ENCODE measurements at regions not wholly inside any gene's neighbourhood (a gene's known extent, or its start where the extent isn't known, plus 50 kb on each side); places are given as distances from the start of the nearest gene placed in this dataset.
A peak's percentile ranks its signal among the peaks of the same experiment; 100 is the strongest.

GRCh38 chr18:77763530-77764145, 514.0 kb downstream of the GALR1 start:
- no peak for DNase-seq

GRCh38 chr18:77765468-77765867, 515.8 kb downstream of the GALR1 start:
- peak; percentile 45 for DNase-seq

DNA sequence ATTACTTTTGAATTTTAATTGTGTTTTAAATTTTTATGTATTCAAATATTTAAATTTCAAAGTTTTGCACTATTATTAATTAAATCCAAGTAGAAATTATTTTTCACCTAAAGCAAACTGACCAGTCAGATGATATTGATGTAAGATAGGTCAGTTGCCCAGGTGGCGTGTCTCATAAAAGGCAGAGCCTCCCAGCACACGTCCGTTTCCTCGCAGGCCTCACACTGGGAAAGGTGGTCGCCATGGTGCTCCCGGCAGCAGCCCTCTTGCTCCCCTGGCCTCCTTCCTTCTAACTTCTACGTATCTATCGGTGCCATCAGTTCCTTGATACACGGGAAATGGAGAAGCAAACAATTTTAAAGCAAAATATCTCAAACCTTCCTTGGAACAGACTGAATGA, 516.8 kb downstream of the GALR1 start:
- no peak for DNase-seq

GRCh38 chr18:77772177-77772576, 522.5 kb downstream of the GALR1 start:
- no peak for DNase-seq

- DNase-seq = no peak
Measured at GRCh38 chr18:77776104-77776503, 526.5 kb downstream of the GALR1 start.

GRCh38 chr18:77777163-77777562, 527.5 kb downstream of the GALR1 start:
- no peak for DNase-seq

DNA sequence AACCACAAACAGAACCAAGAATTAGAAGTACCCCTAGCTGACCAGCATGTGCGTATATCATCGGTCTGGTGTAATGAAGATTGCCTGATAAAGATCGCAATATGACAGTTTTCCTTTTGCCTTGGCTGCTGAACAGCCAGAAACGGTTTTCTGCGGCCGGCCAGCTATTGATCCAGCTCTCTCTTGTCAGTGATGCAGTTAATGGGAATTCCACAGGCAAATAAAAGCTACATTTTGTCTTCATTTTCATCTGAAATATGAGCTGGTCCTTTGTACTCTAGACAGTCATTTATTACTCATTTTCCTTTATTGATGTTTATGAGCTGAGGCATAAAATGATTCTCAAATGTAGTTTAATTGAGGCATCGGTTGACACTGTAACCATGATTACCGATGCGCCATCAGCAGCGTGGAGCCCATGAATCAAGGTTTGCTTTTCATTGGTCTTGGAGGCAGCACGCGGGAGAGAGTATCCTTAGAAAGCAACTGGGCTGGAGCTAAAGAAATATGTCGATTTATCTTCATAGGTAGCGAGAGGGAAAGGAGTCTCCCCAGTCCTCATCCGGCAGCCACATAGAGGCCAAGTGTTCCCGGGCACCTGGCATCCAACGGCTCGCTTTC, 535.2 kb downstream of the GALR1 start:
- DNase-seq = no peak

GRCh38 chr18:77785415-77785975, 535.8 kb downstream of the GALR1 start:
- no peak for DNase-seq

- DNase-seq = no peak
Measured at GRCh38 chr18:77803024-77803423, 553.4 kb downstream of the GALR1 start.

DNA sequence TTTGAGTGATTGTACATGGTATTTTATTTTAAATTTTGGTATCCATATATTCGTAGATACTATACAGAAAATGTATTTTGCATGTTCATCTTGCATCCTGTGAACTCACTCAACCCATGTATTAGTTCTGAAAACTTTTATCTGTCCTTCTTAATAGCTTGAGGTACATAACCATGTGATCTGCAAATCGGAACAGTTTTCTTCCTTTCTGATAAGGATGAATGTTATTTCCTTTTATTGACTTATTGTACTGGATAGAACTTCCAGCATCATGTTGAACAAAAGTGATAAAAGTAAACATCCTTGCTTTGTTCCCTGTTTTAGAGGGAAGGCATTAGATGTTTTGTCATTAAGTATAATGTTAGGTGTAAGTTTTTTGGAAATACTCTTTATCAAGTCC, 554.7 kb downstream of the GALR1 start:
- no peak for DNase-seq

DNA sequence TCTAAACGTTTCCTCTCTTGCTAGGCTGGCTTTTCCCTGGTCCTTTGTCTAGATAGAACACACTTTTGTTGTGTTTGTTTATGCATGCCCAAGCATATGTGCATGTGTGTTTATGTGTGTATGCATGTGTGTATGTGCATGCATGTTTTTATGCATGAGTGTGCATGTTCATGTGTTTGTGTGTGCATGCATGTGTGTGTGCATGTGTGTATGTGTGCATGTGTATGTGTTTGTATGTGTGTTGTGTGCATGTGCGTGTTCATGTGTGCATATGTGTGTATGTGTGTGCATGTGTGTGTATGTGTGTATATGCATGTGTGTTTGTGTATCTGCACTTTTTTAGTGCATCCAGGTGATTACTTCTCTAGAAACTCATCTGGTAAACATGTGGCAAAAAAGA, 558.0 kb downstream of the GALR1 start:
- no peak for DNase-seq

GRCh38 chr18:77811503-77811902, 561.9 kb downstream of the GALR1 start:
- DNase-seq = no peak

DNA sequence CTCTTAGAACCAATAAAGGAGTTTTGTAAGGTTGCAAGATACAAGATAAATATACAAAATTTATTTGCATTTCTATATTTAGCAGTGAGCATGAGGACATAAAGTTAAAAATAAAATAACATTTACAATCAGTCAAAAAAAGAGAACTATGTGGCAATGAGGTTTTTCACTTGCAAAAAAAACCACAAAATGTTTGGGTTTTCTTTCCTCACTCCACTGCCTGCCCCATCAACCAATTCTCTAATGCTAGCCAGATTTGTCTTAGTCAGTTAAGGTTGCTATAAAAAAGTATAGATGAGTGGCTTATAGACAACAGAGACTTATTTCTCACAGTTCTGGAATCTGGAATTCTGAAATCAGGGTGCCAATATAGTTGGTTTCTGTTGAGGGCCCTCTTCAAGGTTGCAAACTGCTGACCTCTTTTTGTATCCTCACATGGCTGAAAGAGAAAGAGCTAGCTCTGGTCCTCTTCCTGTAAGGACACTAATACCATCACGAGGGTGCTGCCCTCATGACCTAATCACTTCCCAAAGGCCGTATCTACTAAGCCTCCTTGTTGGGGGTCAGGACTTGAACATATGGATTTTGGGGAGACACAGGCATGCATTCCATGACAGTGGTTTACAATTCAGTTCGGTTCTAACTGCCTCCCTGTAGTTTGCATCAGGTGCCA, 566.2 kb downstream of the GALR1 start:
- DNase-seq = no peak

DNA sequence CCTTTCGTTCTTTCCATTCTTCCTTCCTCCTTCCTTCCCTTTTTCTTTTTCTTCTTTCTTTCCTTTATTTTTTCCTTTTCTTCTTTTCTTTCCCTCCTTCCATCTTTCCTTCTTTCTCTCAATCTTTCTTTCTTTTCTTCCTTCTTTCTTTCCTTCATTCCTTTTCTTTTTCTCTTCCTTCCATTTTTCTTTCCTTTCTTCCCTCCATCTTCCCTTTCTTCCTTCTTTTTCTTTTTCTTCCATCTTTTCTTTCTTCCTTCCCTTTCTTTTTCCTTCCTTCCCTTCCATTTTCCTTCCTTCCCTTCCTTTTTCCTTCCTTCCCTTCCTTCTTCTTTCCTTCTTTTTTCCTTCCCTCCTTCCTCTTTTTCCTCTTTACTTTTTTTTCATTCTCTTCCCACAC, 568.7 kb downstream of the GALR1 start:
- no peak for DNase-seq

- DNase-seq = no peak
Measured at GRCh38 chr18:77820472-77820871, 570.8 kb downstream of the GALR1 start.

DNA sequence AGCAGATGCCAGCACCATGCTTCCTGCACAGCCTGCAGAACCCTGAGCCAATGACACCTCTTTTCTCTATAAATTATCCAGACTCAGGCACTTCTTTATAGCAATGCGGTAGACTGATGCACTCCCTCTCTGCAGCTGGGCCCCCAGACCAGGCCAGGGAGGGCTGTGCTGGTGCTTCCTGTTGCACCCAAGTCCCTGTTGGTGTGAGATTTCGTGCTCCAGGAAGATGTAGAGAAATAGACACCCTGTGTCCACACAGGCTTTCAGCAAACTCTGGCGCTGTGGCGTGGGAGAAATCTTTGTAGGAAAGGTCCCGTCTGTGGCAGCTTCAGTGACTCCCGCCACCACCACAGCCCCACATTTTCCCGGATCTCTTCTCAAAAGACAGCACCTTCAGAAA, 572.2 kb downstream of the GALR1 start:
- DNase-seq = no peak

DNA sequence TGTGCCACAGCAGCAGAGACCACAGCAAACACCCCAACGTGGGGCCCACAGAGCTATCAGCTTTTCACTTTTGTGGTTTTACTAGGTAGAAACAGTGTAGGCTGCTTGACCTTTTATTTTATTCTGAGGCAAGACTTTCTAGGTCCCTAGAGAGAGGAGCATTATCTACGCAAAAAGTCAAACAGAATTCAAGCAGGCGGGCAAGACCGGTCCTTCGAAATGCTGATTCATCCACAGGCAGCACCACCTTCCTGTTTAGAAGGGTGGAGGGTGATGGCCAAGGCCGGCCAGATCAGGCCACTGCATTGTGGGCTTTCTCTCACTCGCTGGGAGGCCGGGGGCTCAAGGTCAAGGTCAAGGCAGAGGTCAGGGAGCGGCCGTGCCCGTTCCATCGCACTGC, 573.0 kb downstream of the GALR1 start:
- no peak for DNase-seq

DNA sequence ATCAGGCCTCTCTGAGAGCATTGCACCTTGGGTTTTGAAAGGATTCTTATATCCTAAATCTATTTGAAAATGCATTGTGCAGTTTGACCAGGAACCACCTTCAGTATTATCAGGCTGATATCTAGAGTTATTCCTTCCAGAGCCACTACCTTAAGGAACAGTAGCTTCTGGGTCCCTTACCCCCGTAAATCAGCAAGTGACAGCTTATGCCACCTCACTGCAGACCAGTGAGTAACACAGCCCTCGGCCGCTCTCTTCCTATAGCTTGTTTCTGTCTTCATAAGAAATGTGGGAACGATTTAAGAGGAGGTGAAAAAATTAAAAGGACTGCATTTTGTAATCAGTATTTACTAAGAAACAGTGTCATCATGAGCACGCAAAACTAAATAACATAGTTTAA, 584.2 kb downstream of the GALR1 start:
- no peak for DNase-seq

- no peak for DNase-seq
Measured at GRCh38 chr18:77851802-77852201, 602.2 kb downstream of the GALR1 start.

GRCh38 chr18:77853859-77854258, 604.2 kb downstream of the GALR1 start:
- no peak for DNase-seq

DNA sequence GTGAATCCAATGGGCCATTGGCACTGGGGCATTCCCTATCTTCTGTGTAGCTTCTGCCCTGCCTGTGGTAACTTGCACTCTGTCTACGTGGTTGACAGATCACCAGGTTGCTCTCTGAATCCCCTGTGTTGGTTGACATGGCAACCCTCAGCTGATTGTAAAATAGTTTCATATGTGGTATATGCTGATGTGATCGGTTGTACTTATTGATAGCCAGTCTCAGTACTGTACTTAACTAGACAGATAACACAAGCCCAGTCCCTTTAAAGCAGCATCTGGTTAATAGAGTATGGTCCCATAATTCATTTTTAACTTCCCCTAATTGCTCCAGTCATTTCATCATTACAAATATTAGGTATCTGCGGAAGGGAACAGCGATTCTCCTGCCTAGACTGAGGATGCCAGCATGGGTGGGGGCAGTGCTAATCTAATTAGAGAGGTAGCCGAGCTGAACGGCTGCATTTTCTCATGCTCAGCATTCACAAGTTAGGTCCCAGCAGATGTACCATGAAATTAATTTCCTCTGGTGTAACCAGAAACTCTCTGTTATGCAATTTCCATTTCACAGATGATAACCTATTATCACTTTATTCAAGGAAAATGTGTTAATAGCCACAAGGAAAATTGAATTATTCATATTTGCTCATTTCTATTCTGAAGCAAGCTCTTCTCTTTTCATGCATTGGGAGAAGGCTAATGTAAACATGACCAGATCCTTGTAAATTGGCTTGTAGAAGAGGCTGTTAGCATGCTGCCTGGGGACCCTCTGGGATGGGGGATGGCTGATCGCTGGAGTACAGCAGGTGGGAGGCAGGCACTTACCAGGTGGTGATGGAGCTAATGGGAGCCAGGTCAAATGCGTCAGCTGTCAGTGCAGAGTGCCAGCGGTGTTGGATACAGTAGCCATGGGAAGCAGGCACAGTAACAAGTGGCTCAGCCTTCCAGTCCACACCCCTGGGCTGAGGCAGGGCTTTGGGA, 608.3 kb downstream of the GALR1 start:
- DNase-seq = peak; percentile 57

DNA sequence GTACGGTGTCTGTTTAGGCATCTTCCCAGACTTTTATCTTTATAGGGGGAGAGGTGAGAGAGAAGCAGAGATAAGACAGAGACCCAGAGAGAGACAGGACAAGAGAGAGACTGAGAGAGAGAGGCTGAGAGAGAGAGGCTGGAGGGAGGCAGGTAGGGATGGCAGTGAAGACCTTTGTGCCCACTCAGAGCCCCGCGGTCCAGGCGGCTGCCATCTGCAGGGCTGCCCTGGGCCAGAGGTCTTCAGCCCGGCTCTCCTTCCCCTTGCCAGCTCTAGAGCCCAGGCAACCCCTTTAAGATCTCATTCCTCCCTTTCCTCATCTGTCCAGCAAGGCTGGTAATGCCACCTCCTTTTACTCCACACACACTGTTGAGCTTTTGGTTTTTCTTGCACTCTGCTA, 610.0 kb downstream of the GALR1 start:
- no peak for DNase-seq

Data from left hindlimb (tissue), 1 donor.